Endothelial cell of umbilical vein (primary cell): ENCODE measurements at regions not wholly inside any gene's neighbourhood (a gene's known extent, or its start where the extent isn't known, plus 50 kb on each side); places are given as distances from the start of the nearest gene placed in this dataset.

ENCODE experiments used
- BruUV-seq: library from RNA; stranded (reverse); fragments of 400-500 nt; replicated peaks from 2 replicates; lab custom pipeline; 2021; lab: Mats Ljungman, UMichigan
- CTCF ChIA-PET: fragments of 300-600, 350-600 bp; sonication (Branson Sonifier 250); formaldehyde crosslinking; loops from one replicate; lab custom pipeline; 2021; ENCODE audit warnings: antibody characterized with exemption, inconsistent platforms; lab: Charles Lee
- POLR2A ChIA-PET: fragments of 300-600, 350-600 bp; sonication (Branson Sonifier 250); formaldehyde crosslinking; loops from one replicate; lab custom pipeline; 2021; ENCODE audit warnings: antibody characterized with exemption, inconsistent platforms; lab: Charles Lee
- DNase-seq: peaks from one replicate; pipeline ENCODE4 v3.0.0-alpha.2; 2011; ENCODE audit warnings: low read depth, low spot score
- FAIRE-seq: peaks from 2 replicates; lab custom pipeline; 2011; peaks lifted over from hg19 to GRCh38; lab: Jason Lieb, UNC
- H2AFZ ChIP-seq: 2 replicates; pipeline ENCODE4 v1.6.0; 2012; ENCODE audit warnings: low read depth, low read length, control low read depth, inconsistent platforms
- H3K27ac ChIP-seq: 2 replicates; pipeline ENCODE4 v1.5.1; 2011; ENCODE audit warnings: low read depth, mild to moderate bottlenecking, control low read depth, low read length, moderate library complexity; ENCODE audit not compliant: insufficient read depth
- H3K27me3 ChIP-seq, 2 experiments: 2 replicates each; pipeline versions ENCODE4 v1.6.0 to v1.6.1; 2011; ENCODE audit warnings: low read length in 2 of 2, mixed read lengths in 1 of 2; ENCODE audit not compliant: control insufficient read depth in 2 of 2, insufficient read depth in 2 of 2
- H3K36me3 ChIP-seq, 2 experiments: 2 replicates in 1 of 2; 3 replicates in 1 of 2; pipeline ENCODE4 v1.5.1; 2011; ENCODE audit warnings: low read length in 2 of 2, mild to moderate bottlenecking in 1 of 2, moderate library complexity in 1 of 2; ENCODE audit not compliant: control insufficient read depth in 2 of 2, insufficient read depth in 2 of 2; ENCODE audit errors: extremely low read depth in 1 of 2
- H3K4me1 ChIP-seq: 3 replicates; pipeline ENCODE4 v1.5.1; 2011; ENCODE audit warnings: mild to moderate bottlenecking, low read length; ENCODE audit not compliant: control insufficient read depth, insufficient read depth; ENCODE audit errors: extremely low read depth
- H3K4me2 ChIP-seq: 2 replicates; pipeline ENCODE4 v1.6.1; 2011; ENCODE audit warnings: low read length, control low read depth, mixed read lengths; ENCODE audit not compliant: insufficient read depth
- H3K4me3 ChIP-seq, 3 experiments: fragments of 200-600 bp in 1 of 3; sonication (generic), shearing (Covaris generic) in 1 of 3; replicated peaks in 1 of 3; 2 replicates each; pipeline ENCODE4 v1.5.1; 2011 to 2016; ENCODE audit warnings: control low read depth in 3 of 3, low read length in 3 of 3, mild to moderate bottlenecking in 2 of 3, inconsistent platforms in 1 of 3, low read depth in 1 of 3, moderate library complexity in 1 of 3; ENCODE audit not compliant: insufficient read depth in 1 of 3
- H3K79me2 ChIP-seq: 2 replicates; pipeline ENCODE4 v1.6.0; 2012; ENCODE audit warnings: low read length, inconsistent platforms; ENCODE audit not compliant: control insufficient read depth, insufficient read depth
- H3K9ac ChIP-seq: replicated peaks from 2 replicates; pipeline ENCODE3; 2011; ENCODE audit warnings: low read length, control low read depth; ENCODE audit not compliant: insufficient read depth; ENCODE audit errors: extremely low read depth
- H3K9me1 ChIP-seq: replicated peaks from 3 replicates; pipeline ENCODE4 v1.6.0; 2011; ENCODE audit warnings: mild to moderate bottlenecking, low read length; ENCODE audit not compliant: control insufficient read depth, insufficient read depth; ENCODE audit errors: extremely low read depth
- H3K9me3 ChIP-seq: replicated peaks from 2 replicates; pipeline ENCODE4 v1.5.1; 2012; ENCODE audit warnings: low read length, inconsistent platforms; ENCODE audit not compliant: control insufficient read depth, insufficient read depth
- H4K20me1 ChIP-seq: replicated peaks from 2 replicates; pipeline ENCODE3; 2011; ENCODE audit warnings: mild to moderate bottlenecking, low read length; ENCODE audit not compliant: control insufficient read depth, insufficient read depth; ENCODE audit errors: extremely low read depth
- EZH2 ChIP-seq: IDR thresholded peaks from 2 replicates; pipeline ENCODE4 v1.6.1; 2012; ENCODE audit warnings: borderline replicate concordance, low read depth, mild to moderate bottlenecking, moderate library complexity, low read length, inconsistent platforms; ENCODE audit not compliant: severe bottlenecking
- FOS ChIP-seq: IDR thresholded peaks from 2 replicates; pipeline ENCODE4 v1.6.1; 2011; ENCODE audit warnings: mild to moderate bottlenecking, low read length, moderate library complexity, borderline replicate concordance; ENCODE audit not compliant: insufficient read depth
- GATA2 ChIP-seq: IDR thresholded peaks from 2 replicates; pipeline ENCODE4 v1.7.0; 2011; ENCODE audit warnings: low read depth, mild to moderate bottlenecking, moderate library complexity, mixed read lengths, low read length; ENCODE audit not compliant: insufficient read length, insufficient read depth
- JUN ChIP-seq: IDR thresholded peaks from 2 replicates; pipeline ENCODE4 v1.6.1; 2011; ENCODE audit warnings: borderline replicate concordance, low read depth; ENCODE audit not compliant: insufficient read length, insufficient read depth
- MYC ChIP-seq: IDR thresholded peaks from one replicate; pipeline ENCODE4 v1.6.1; 2011; ENCODE audit warnings: mild to moderate bottlenecking, low read depth, low read length
- POLR2A ChIP-seq: IDR thresholded peaks from 2 replicates; pipeline ENCODE4 v1.6.1; 2012; ENCODE audit warnings: low read depth, mild to moderate bottlenecking, control low read depth, low read length
- POLR2AphosphoS5 ChIP-seq: IDR thresholded peaks from 2 replicates; pipeline ENCODE4 v1.6.1; 2012; ENCODE audit warnings: low read depth, mild to moderate bottlenecking, control low read depth, low read length, moderate library complexity; ENCODE audit not compliant: insufficient read depth
- dilution Hi-C: fragments of 300-500 bp; cut with MboI; formaldehyde crosslinking; loops from one replicate; pipeline ENCODE4 v1.15.0; 2019; ENCODE audit warnings: low sequenced_read_pairs; ENCODE audit not compliant: extremely low pct_ligation_motif_present
- intact Hi-C: fragments of 100-400 bp; cut with micrococcal nuclease; formaldehyde crosslinking; loops from one replicate; pipeline ENCODE4 v1.10.0; 2022
- TF ChIP-seq, protein P1 (sequence below), 2 donors: IDR thresholded peaks; 1 replicate in 1 of 2; 2 replicates in 1 of 2; pipeline ENCODE4 v1.5.1; 2011; ENCODE audit warnings: low read length in 2 of 2, mild to moderate bottlenecking in 2 of 2, moderate library complexity in 2 of 2, control low read depth in 1 of 2, inconsistent platforms in 1 of 2, low read depth in 1 of 2; ENCODE audit not compliant: insufficient read depth in 1 of 2; ENCODE audit errors: extremely low read depth in 1 of 2
- TF ChIP-seq, protein P2 (sequence below): IDR thresholded peaks from 2 replicates; pipeline ENCODE4 v1.6.1; 2011; ENCODE audit not compliant: insufficient read depth, insufficient read length

DNA sequence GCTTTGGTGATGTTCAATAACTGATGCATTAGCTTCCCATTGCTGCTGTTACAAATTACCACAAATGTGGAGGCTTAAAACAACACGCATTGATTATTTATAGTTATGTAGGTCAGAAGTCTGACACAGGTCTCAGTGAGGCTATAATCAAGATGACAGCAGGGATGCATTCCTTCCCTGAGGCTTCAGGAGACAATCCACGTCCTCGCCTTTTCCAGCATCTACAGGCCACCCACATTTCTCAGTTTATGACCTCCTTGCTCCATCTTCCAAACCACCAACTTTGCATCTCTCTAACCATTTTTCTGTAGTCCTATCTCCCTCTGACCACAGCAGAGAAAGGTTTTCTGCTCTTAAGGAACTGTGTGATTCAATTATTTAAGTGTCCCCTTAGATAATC lies 92.5 kb downstream of the GASK1B start:
- Histone ChIP-seq H3K27ac (no peak overlapping the region), H3K4me3 (no peak overlapping the region), H3K79me2 (no peaks in the 10 kb centered on the region), H4K20me1 (no peaks in the 10 kb centered on the region), H2AFZ (peak overlapping the region; percentile 19), H3K9me3 (no peaks in the 10 kb centered on the region), H3K4me1 (no peaks in the 10 kb centered on the region), H3K4me2 (no peak overlapping the region), H3K36me3 (no peaks in the 10 kb centered on the region), H3K9me1 (no peaks in the 10 kb centered on the region), H3K27me3 (no peaks in the 10 kb centered on the region), H3K9ac (no peak overlapping the region)
- no TSS peak for BruUV-seq
- TF ChIP-seq MYC (no peak), FOS (no peak), EZH2 (no peak), POLR2A (no peak), GATA2 (no peak), JUN (no peak), POLR2AphosphoS5 (no peak)
- TF ChIP-seq, protein P1, sequence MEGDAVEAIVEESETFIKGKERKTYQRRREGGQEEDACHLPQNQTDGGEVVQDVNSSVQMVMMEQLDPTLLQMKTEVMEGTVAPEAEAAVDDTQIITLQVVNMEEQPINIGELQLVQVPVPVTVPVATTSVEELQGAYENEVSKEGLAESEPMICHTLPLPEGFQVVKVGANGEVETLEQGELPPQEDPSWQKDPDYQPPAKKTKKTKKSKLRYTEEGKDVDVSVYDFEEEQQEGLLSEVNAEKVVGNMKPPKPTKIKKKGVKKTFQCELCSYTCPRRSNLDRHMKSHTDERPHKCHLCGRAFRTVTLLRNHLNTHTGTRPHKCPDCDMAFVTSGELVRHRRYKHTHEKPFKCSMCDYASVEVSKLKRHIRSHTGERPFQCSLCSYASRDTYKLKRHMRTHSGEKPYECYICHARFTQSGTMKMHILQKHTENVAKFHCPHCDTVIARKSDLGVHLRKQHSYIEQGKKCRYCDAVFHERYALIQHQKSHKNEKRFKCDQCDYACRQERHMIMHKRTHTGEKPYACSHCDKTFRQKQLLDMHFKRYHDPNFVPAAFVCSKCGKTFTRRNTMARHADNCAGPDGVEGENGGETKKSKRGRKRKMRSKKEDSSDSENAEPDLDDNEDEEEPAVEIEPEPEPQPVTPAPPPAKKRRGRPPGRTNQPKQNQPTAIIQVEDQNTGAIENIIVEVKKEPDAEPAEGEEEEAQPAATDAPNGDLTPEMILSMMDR (IDR thresholded peaks at IDR 0.05; ENCODE audit: extremely low read depth in 1 of 2, insufficient read depth in 1 of 2, low read depth in 1 of 2, low read length in 2 of 2): no peak
- TF ChIP-seq, protein P2, sequence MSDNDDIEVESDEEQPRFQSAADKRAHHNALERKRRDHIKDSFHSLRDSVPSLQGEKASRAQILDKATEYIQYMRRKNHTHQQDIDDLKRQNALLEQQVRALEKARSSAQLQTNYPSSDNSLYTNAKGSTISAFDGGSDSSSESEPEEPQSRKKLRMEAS: no peak
- CTCF ChIA-PET: no interaction called here
- FAIRE-seq (no peak), DNase-seq (no peak)
- dilution Hi-C loops (no loop called here), intact Hi-C loops (no loop called here)
- POLR2A ChIA-PET: no interaction called here
